Body of pancreas (tissue), 4 donors: ENCODE measurements at regions not wholly inside any gene's neighbourhood (a gene's known extent, or its start where the extent isn't known, plus 50 kb on each side); places are given as distances from the start of the nearest gene placed in this dataset.

Source experiments
- CTCF ChIP-seq, 7 experiments: fragments of 450-650 bp in 4 of 7; fragments of 200-600 bp in 3 of 7; sonication (generic) in 3 of 7; IDR thresholded peaks; one replicate each; pipeline ENCODE4 v1.5.1; 2016 to 2019; ENCODE audit warnings: antibody characterized with exemption in 7 of 7
- POLR2A ChIP-seq, 3 donors: fragments of 450-650 bp; IDR thresholded peaks; one replicate each; pipeline ENCODE4 v1.6.1; 2016; ENCODE audit warnings: antibody characterized with exemption in 3 of 3, mild to moderate bottlenecking in 2 of 3

GRCh38 chr21:20266441-20266710, 731.8 kb upstream of the NCAM2 start:
- no peak for TF ChIP-seq CTCF (IDR thresholded peaks at IDR 0.05)
- no peak for TF ChIP-seq POLR2A (IDR thresholded peaks at IDR 0.05)
